NOMO-1 treated with dmso at 0.1 percent for 144 hours (cell line): ENCODE measurements at regions not wholly inside any gene's neighbourhood (a gene's known extent, or its start where the extent isn't known, plus 50 kb on each side); places are given as distances from the start of the nearest gene placed in this dataset.

ENCODE experiments used
- DNase-seq: peaks from one replicate; lab custom pipeline; 2025; ENCODE audit not compliant: unreplicated experiment; lab: John Stamatoyannopoulos, UW

GRCh38 chr21:41037936-41038335, 130.0 kb upstream of the BACE2 start:
- DNase-seq: no peak

GRCh38 chr21:41043014-41043413, 124.9 kb upstream of the BACE2 start:
- no peak for DNase-seq

DNA sequence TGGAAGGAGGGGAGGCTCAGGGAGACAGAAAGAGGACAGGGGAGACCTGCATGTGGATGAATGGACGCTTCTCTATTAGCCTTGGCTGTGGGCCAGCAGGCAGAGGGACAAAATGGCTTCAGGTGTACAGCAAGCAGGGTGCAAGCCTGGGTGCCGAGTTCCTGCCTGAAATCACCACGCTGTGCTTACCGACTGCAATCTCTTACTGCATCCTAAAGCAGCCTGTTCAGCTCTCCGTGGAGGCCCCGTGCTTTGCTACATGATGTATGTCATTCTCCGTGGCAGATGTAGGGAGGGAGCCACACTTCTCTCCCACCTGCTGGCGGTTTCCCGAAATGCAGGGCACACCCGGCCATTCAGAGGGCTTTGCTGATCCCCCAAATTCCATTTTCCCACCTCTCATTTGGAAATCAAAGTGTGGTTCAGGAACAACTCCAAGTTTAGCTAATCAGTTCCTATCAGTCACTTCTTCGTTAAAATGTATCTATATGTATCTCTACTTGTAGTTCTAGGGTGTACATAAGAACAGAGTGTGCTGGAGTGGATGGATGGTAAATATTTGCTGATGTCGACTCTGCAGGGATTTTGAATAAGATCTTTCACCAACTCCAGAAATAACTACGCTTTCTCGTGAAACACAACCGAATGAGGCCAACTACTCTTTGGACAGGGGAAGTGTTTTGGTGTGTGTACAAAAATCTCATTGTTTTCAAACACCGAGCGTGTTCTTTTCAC, 122.3 kb upstream of the BACE2 start:
- DNase-seq: no peak

DNA sequence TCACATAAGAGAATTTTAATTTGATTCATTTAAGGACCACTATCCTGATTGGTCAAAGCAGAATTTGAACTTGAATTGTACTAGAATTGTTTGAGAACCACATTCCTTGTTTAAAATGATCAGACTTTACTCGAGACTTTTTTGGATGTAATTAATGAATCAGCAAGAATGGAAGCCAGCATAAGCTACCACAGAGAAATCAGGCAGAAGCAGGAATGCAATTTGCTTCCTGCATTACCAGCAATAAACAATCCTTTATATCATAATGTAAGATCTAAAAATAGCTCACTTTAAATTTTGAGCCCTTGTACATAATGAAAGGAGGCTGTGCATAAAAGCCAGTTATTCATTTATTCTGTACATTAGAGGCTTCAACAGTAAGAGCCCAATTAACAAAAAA, 119.8 kb upstream of the BACE2 start:
- DNase-seq: no peak

- no peak for DNase-seq
Observed at GRCh38 chr21:41048623-41049022, 119.3 kb upstream of the BACE2 start.

DNA sequence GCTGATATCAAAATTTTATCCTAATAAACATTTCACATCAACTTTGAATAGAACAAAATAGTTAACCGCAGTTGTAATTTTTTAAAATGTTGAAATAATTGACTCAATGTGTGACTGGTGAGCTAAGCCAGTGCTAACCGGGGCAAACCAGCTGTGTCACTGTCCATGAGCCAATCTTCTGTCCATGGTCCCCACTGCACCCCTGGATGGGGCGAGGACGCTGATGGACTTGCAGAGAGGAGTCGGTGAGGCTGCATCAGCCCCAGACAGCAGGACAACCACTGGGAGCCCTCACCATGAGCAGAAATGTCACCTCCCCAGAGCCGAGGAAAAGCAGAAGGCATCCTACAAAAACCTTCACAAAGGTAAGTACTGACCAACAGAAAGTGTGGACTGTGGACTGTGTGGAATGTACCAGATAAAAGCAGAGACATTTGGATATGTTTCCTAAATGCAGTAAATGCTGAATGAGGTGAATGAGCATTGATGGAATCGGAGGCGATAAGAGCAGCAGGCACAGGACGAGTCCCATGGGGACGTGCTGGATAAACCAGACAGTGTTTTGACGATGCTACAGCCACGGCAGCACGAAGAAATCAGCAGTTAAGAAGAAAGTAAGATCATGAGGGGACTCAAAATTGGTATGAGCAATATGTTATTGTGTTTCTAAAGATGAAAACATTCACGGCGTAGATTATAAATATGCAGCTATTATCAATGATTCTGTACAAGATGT, 115.0 kb upstream of the BACE2 start:
- DNase-seq: no peak

GRCh38 chr21:41054018-41054578, 113.9 kb upstream of the BACE2 start:
- no peak for DNase-seq

DNA sequence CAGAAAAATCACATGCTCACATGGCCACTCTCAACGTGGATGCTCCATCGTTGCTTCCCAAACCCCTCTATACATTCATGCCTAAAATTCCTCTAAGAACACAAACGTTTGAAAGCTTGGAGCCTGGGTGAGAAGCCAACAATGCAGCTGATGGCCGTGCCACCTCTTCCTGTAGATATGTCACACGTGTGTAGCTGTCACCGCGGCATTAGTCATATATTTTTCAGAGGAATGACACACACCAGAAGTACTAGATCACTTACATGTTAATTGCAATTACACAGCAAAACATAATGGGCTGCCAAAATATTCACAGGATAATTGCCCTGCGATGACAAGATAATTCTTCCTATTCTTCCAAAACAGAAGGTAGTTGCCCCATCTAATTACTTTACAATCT, 112.7 kb upstream of the BACE2 start:
- DNase-seq: no peak

DNA sequence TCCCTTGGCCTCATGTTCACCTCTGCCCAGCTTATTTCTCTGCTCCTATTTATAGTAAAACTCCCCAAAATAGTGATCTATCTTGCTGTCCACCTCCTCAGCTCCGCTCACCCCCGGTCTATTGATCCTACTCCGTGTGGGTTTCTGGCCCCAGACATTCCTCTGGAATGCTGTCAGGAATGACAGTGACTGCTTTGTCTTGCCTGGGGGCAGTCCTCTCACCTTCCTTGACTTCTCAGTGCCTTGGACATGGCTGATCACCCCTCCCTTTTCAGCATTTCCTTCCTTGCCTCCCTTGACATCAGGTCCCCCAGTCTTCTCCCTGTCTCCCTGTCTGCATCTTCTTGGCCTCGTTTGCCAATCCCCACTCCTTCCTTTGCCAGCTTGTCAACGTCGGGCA, 108.1 kb upstream of the BACE2 start:
- DNase-seq: no peak

GRCh38 chr21:41061701-41062100, 106.3 kb upstream of the BACE2 start:
- no peak for DNase-seq

GRCh38 chr21:41064334-41064791, 103.6 kb upstream of the BACE2 start:
- no peak for DNase-seq

GRCh38 chr21:41064951-41065350, 103.0 kb upstream of the BACE2 start:
- DNase-seq: no peak

GRCh38 chr21:41065539-41065938, 102.4 kb upstream of the BACE2 start:
- no peak for DNase-seq

DNA sequence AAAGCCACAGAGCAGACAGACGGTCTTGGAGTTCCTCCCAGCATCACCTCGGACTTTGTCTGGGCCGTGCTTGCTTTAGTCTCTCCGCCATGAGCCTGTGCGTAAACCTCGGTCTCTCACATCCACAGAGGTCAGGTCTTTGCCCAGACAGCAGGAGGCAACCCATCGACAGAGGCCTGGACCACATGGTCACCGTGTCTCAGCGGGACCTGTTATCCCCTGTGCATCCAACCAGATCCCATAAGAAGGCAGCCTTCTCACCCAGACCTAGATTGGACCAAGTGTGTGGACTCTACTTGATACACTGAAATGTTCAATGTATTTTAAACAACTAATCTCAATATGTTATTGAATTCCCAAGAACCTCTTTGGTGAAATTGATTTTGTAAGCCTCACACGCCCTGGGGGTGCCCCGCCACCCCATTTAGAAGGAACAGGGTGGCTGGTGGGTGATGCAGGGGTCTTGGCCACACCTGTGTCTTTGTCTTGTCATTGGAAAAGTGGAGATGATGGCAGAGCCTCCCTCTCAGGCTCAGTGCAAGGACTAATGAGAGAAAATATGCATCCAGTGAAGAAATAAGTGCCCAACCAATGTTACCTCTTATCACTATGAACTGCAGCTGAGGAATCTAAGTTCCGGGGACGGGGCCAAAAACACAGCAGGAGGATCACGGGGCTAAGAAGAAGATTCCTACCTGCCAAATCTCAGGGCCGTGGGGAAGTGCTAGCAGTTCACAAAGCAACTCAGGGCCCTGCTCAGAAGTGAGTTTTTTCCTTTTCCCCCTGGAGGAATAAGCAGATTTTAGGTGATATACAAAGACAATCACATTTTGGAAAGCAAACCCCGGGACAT, 101.6 kb upstream of the BACE2 start:
- no peak for DNase-seq

- DNase-seq: no peak
Observed at GRCh38 chr21:41067709-41068108, 100.3 kb upstream of the BACE2 start.

- DNase-seq: no peak
Observed at GRCh38 chr21:41068496-41068895, 99.5 kb upstream of the BACE2 start.

DNA sequence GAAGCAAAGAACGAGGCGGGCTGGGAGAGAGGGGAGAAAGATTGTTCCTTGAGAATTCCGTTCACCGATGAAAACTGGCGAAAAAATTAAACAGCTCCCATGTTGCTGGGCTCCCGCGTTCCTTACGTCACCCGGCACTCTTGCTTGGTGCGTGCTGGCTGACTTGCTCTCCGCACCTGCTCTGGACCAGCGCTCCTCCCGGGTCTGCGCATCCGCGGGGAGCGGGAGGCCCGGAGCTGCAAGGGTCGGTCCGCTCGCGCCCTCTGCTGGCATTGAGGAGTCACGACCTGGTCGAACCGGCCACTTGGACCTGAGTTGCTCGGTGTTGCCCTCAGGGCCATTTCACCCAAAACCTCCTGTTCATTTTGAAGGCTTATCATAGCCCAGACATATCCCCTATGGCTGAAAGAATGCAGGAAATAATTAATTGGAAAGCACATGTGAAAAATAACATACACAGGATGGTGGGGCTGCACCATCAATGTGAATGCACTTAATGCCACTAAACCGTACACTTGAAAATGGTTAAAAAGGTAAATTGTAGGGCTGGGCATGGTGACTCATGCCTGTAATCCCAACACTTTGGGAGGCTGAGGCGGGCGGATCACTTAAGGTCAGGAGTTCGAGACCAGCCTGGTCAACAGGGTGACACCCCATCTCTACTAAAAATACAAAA, 98.9 kb upstream of the BACE2 start:
- DNase-seq: peak; percentile 43

- no peak for DNase-seq
Observed at GRCh38 chr21:41070284-41070683, 97.7 kb upstream of the BACE2 start.

DNA sequence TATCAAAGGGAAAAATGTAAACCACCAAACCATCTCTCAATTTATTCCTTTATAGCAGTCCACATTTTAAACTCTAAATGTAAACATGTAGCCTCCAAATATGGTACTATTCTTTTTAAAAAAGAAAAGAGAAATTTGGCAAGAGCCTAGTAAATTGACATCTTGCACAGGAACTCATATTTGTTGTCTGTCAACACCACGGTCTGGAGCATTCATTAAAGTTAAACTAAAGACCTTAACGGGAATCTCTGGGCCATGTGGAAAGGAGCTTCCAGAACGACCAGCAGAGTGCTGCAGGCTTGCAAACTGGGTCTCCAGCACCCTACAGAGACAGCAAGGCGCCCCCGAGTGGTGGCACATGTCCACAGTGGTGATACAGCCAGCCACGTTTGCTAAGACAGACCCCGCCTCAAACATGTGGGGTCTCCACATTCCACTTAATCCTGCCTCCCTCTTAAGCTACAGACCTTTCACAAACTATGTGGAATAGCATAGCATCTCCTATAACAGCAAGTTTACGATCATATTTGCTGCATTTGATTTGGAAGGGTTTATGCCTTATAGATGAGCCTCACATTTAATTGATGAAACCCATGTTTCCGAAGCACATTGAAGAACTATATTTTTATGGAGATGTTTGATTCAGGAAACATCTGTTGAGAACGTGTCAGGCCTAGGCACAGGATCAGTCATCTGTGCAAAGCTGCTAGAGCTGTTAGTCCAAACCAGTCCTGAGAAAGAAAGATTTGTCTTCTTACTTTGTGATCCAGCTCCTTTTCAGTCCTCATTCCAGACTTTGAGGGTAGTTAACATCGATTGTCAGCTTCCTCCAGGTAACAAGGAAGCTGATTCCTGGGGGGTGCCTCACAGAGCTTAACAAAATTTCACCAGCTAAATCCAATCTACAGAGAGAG, 96.4 kb upstream of the BACE2 start:
- no peak for DNase-seq

GRCh38 chr21:41073558-41073957, 94.4 kb upstream of the BACE2 start:
- DNase-seq: no peak
